HG03135 (cell line): ENCODE measurements at regions not wholly inside any gene's neighbourhood (a gene's known extent, or its start where the extent isn't known, plus 50 kb on each side); places are given as distances from the start of the nearest gene placed in this dataset.

ENCODE experiments used
- ATAC-seq: cut with Tn5 transposase; IDR thresholded peaks from one replicate; pipeline ENCODE4 v1.9.1; 2021; ENCODE audit warnings: mild to moderate bottlenecking, moderate library complexity; ENCODE audit not compliant: unreplicated experiment

GRCh38 chr10:121096617-121097431, 245.7 kb downstream of the WDR11 start:
- ATAC-seq = no peak

- ATAC-seq = no peak
Observed at GRCh38 chr10:121098211-121098610, 247.0 kb downstream of the WDR11 start.

- ATAC-seq = no peak
Observed at GRCh38 chr10:121098751-121099150, 247.6 kb downstream of the WDR11 start.

- no peak for ATAC-seq
Observed at GRCh38 chr10:121099181-121099580, 248.0 kb downstream of the WDR11 start.

GRCh38 chr10:121099592-121099991, 248.4 kb downstream of the WDR11 start:
- no peak for ATAC-seq

- ATAC-seq = no peak
Observed at GRCh38 chr10:121101561-121101960, 250.4 kb downstream of the WDR11 start.

GRCh38 chr10:121102706-121103105, 251.5 kb downstream of the WDR11 start:
- ATAC-seq = no peak

GRCh38 chr10:121104476-121105111, 253.4 kb downstream of the WDR11 start:
- ATAC-seq = no peak

GRCh38 chr10:121106611-121107010, 255.4 kb downstream of the WDR11 start:
- no peak for ATAC-seq

GRCh38 chr10:121108051-121108450, 256.9 kb downstream of the WDR11 start:
- ATAC-seq = no peak

GRCh38 chr10:121110369-121110768, 259.2 kb downstream of the WDR11 start:
- no peak for ATAC-seq

GRCh38 chr10:121112136-121112535, 261.0 kb downstream of the WDR11 start:
- no peak for ATAC-seq

- ATAC-seq = no peak
Observed at GRCh38 chr10:121112579-121113384, 261.6 kb downstream of the WDR11 start.

GRCh38 chr10:121113385-121113696, 262.2 kb downstream of the WDR11 start:
- no peak for ATAC-seq

GRCh38 chr10:121113911-121114310, 262.7 kb downstream of the WDR11 start:
- no peak for ATAC-seq

- ATAC-seq = no peak
Observed at GRCh38 chr10:121115154-121115553, 264.0 kb downstream of the WDR11 start.

- no peak for ATAC-seq
Observed at GRCh38 chr10:121121462-121121861, 270.3 kb downstream of the WDR11 start.

- ATAC-seq = no peak
Observed at GRCh38 chr10:121127151-121127906, 276.2 kb downstream of the WDR11 start.

- ATAC-seq = no peak
Observed at GRCh38 chr10:121128164-121128563, 277.0 kb downstream of the WDR11 start.

GRCh38 chr10:121129266-121129665, 278.1 kb downstream of the WDR11 start:
- ATAC-seq = no peak

- no peak for ATAC-seq
Observed at GRCh38 chr10:121130382-121130781, 279.2 kb downstream of the WDR11 start.
